ENCODE measurements at regions not wholly inside any gene's neighbourhood (a gene's known extent, or its start where the extent isn't known, plus 50 kb on each side); places are given as distances from the start of the nearest gene placed in this dataset.
"Not testable (repeated sequence)": the region's sequence is repeated elsewhere in the genome, so short reads cannot be mapped to it uniquely, and the experiment has no call there.

DNA sequence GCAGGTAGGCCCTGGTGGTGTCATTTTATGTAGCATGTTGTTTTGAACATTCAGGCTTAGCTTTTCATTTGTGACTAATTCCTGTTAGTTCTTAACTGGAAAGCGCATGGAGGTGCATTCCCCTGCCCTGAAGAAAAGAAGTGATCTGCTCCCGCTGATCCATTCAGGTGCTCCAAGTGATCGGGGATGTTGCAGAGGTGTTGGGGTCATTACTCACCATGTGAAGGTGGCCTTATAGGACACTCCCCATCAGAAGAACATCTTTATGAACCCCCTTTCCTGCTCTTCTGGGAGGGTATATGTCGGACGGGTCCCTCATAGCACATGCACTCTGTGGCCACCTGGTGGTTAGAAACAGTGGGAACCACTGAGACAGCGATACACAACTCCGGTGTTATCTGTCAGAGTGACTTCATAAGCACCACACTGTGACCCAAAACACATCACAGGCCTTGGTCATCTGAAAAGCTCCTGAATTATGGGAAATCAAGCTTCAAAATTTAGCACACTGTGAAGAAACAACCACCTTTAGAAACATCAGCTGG lies 172.5 kb upstream of the NOTCH2NLA start:
- H2AFZ ChIP-seq (ENCODE audit: low read length); H3K4ac ChIP-seq (ENCODE audit: low read length); H2BK15ac ChIP-seq (ENCODE audit: low read length); H3K23ac ChIP-seq (ENCODE audit: low read depth, low read length, poor library complexity); H4K8ac ChIP-seq (ENCODE audit: low read depth, low read length); H3K9ac ChIP-seq (ENCODE audit: low read depth, low read length, poor library complexity); H3K27ac ChIP-seq (replicated peaks; ENCODE audit: low read length); H3K79me1 ChIP-seq (ENCODE audit: low read depth, low read length); H2BK5ac ChIP-seq (ENCODE audit: low read length); H3K4me3 ChIP-seq (ENCODE audit: low read length in 2 of 2); H3K4me1 ChIP-seq (ENCODE audit: control insufficient read depth in 2 of 2, insufficient read depth in 1 of 2, low read depth in 1 of 2, low read length in 2 of 2); H3K14ac ChIP-seq (ENCODE audit: low read length); H3K18ac ChIP-seq (ENCODE audit: low read length); H3K9me3 ChIP-seq (replicated peaks in 1 of 2; ENCODE audit: control insufficient read depth in 2 of 2, insufficient read depth in 1 of 2, low read depth in 1 of 2, low read length in 2 of 2); DNase-seq (ENCODE audit: low spot score); H3K4me2 ChIP-seq (ENCODE audit: insufficient read depth, low read length, poor library complexity, severe bottlenecking); H2BK12ac ChIP-seq (ENCODE audit: low read length); H2AK5ac ChIP-seq (ENCODE audit: low read depth, low read length); H3K27me3 ChIP-seq (ENCODE audit: control insufficient read depth in 3 of 3, insufficient read depth in 3 of 3, low read depth in 1 of 3, low read length in 3 of 3); H4K91ac ChIP-seq (ENCODE audit: low read depth, low read length, poor library complexity); H3K36me3 ChIP-seq (replicated peaks in 1 of 2; ENCODE audit: control insufficient read depth in 2 of 2, insufficient read depth in 2 of 2, low read length in 2 of 2); H2BK120ac ChIP-seq (ENCODE audit: low read depth, low read length): not testable (repeated sequence)
- WGBS, 2 donors (ENCODE audit: extremely low coverage in 2 of 2, insufficient read length in 2 of 2, insufficient replicate concordance in 1 of 2): no CpG with 5 or more reads among the region's 7 CpGs

DNA sequence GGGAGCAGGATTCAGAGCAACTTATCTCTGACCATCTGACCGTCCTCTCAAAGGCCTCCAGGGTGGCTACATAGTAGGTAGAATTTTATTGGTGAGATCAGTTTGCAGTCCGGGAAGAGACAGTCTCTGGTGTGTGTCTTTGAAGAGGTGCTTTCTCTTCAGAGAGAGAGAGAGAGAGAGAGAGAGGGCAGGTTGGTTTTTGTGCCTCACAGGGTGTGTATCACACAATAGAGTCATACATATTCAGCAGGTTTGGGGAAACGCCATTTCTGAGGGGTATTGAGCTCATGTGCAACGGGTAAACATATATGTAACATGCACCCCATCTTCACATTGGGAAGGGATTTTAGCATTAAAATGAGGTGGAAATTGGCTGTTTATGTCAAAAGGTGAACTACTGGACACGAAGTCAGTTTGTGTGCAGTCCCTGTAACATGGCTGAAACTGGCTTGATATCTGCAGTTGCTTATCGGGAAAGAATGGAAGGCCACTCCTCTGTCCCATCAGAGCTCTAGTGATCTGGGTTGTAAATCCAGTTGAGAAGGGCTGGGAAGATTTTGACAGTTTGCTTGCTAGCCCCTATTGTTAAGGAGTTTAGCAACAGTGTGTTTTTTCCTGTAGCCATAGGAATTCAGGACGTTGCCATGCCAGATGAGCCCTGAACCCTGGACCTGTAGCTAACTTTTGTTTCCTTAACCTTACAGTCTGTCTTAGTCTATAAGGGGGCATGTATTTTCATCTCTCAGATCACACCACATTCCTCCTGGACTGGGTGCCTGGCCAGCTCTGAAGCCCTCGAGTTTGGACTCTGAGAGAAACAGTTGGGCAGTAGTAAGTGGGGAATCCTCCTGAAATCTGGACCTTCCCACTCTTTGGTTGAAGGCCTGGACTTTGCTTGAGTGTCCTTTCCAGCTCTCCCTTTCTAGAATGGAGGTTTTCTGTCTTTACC lies 171.6 kb upstream of the NOTCH2NLA start:
- not testable (repeated sequence) for H3K36me3 ChIP-seq (replicated peaks in 1 of 2; ENCODE audit: control insufficient read depth in 2 of 2, insufficient read depth in 2 of 2, low read length in 2 of 2); H4K91ac ChIP-seq (ENCODE audit: low read depth, low read length, poor library complexity); H3K18ac ChIP-seq (ENCODE audit: low read length); H2AK5ac ChIP-seq (ENCODE audit: low read depth, low read length); H3K27me3 ChIP-seq (ENCODE audit: control insufficient read depth in 3 of 3, insufficient read depth in 3 of 3, low read depth in 1 of 3, low read length in 3 of 3); H3K4me3 ChIP-seq (ENCODE audit: low read length in 2 of 2); H3K4me1 ChIP-seq (ENCODE audit: control insufficient read depth in 2 of 2, insufficient read depth in 1 of 2, low read depth in 1 of 2, low read length in 2 of 2); H3K9me3 ChIP-seq (replicated peaks in 1 of 2; ENCODE audit: control insufficient read depth in 2 of 2, insufficient read depth in 1 of 2, low read depth in 1 of 2, low read length in 2 of 2); H2BK15ac ChIP-seq (ENCODE audit: low read length); H2BK12ac ChIP-seq (ENCODE audit: low read length); H2BK120ac ChIP-seq (ENCODE audit: low read depth, low read length); H4K8ac ChIP-seq (ENCODE audit: low read depth, low read length); H3K9ac ChIP-seq (ENCODE audit: low read depth, low read length, poor library complexity); H3K79me1 ChIP-seq (ENCODE audit: low read depth, low read length); H2BK5ac ChIP-seq (ENCODE audit: low read length); H3K27ac ChIP-seq (replicated peaks; ENCODE audit: low read length); H3K14ac ChIP-seq (ENCODE audit: low read length); H3K4me2 ChIP-seq (ENCODE audit: insufficient read depth, low read length, poor library complexity, severe bottlenecking); H3K4ac ChIP-seq (ENCODE audit: low read length); DNase-seq (ENCODE audit: low spot score); H3K23ac ChIP-seq (ENCODE audit: low read depth, low read length, poor library complexity)
- H2AFZ ChIP-seq (ENCODE audit: low read length): peak overlapping the region; percentile 40
- no CpG with 5 or more reads among the region's 8 CpGs for WGBS, 2 donors (ENCODE audit: extremely low coverage in 2 of 2, insufficient read length in 2 of 2, insufficient replicate concordance in 1 of 2)

DNA sequence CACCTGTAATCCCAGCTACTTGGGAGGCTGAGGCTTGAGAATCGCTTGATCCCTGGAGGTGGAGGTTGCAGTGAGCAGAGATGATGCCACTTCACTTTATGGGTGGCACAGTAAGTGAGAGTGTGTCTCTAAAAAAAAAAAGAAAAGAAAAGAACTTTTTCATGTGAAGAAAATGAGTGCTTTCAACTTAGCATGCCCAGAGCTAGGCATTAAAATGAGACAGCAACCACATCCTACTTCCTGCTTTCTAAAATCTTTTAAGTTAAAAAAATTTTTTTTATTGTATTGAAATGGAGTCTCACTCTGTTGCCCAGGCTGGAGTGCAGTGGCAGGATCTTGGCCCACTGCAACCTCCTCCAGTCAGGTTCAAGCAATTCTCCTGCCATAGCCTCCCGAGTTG lies 170.4 kb upstream of the NOTCH2NLA start:
- not testable (repeated sequence) for H3K9me3 ChIP-seq (replicated peaks in 1 of 2; ENCODE audit: control insufficient read depth in 2 of 2, insufficient read depth in 1 of 2, low read depth in 1 of 2, low read length in 2 of 2); H3K4me1 ChIP-seq (ENCODE audit: control insufficient read depth in 2 of 2, insufficient read depth in 1 of 2, low read depth in 1 of 2, low read length in 2 of 2); H3K23ac ChIP-seq (ENCODE audit: low read depth, low read length, poor library complexity); H3K79me1 ChIP-seq (ENCODE audit: low read depth, low read length); H3K4me3 ChIP-seq (ENCODE audit: low read length in 2 of 2); H3K14ac ChIP-seq (ENCODE audit: low read length); H3K27me3 ChIP-seq (ENCODE audit: control insufficient read depth in 3 of 3, insufficient read depth in 3 of 3, low read depth in 1 of 3, low read length in 3 of 3); H3K18ac ChIP-seq (ENCODE audit: low read length); H3K9ac ChIP-seq (ENCODE audit: low read depth, low read length, poor library complexity); H4K8ac ChIP-seq (ENCODE audit: low read depth, low read length); DNase-seq (ENCODE audit: low spot score); H2BK5ac ChIP-seq (ENCODE audit: low read length); H3K27ac ChIP-seq (replicated peaks; ENCODE audit: low read length); H2BK12ac ChIP-seq (ENCODE audit: low read length); H2AK5ac ChIP-seq (ENCODE audit: low read depth, low read length); H2BK15ac ChIP-seq (ENCODE audit: low read length); H3K4ac ChIP-seq (ENCODE audit: low read length); H2AFZ ChIP-seq (ENCODE audit: low read length); H3K4me2 ChIP-seq (ENCODE audit: insufficient read depth, low read length, poor library complexity, severe bottlenecking); H4K91ac ChIP-seq (ENCODE audit: low read depth, low read length, poor library complexity); H2BK120ac ChIP-seq (ENCODE audit: low read depth, low read length); H3K36me3 ChIP-seq (replicated peaks in 1 of 2; ENCODE audit: control insufficient read depth in 2 of 2, insufficient read depth in 2 of 2, low read length in 2 of 2)
- no CpG with 5 or more reads among the region's 2 CpGs for WGBS, 2 donors (ENCODE audit: extremely low coverage in 2 of 2, insufficient read length in 2 of 2, insufficient replicate concordance in 1 of 2)

DNA sequence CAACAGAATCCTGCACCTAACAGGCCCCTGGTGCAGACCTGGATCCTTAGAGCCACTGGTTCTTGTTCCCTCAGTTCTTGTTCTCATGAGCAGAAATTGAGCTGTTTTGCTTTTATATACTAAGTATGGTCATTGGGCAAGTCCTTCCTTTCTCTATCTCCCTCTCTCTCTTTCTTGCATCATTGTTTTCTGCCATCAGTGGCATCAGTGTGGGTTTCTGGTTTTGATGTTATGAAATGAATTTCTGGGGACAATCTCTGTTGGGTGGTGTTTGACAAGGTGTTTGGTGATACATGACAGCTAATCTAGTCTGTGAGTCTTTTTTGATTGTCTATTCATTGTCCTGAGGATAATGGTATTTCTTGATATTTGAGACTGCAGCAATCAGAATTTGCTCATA lies 168.0 kb upstream of the NOTCH2NLA start:
- not testable (repeated sequence) for H3K14ac ChIP-seq (ENCODE audit: low read length); H4K8ac ChIP-seq (ENCODE audit: low read depth, low read length); H3K9me3 ChIP-seq (replicated peaks in 1 of 2; ENCODE audit: control insufficient read depth in 2 of 2, insufficient read depth in 1 of 2, low read depth in 1 of 2, low read length in 2 of 2); H3K23ac ChIP-seq (ENCODE audit: low read depth, low read length, poor library complexity); H2BK15ac ChIP-seq (ENCODE audit: low read length); H3K36me3 ChIP-seq (replicated peaks in 1 of 2; ENCODE audit: control insufficient read depth in 2 of 2, insufficient read depth in 2 of 2, low read length in 2 of 2); H3K79me1 ChIP-seq (ENCODE audit: low read depth, low read length); H2AK5ac ChIP-seq (ENCODE audit: low read depth, low read length); H3K4me2 ChIP-seq (ENCODE audit: insufficient read depth, low read length, poor library complexity, severe bottlenecking); H4K91ac ChIP-seq (ENCODE audit: low read depth, low read length, poor library complexity); H3K4me3 ChIP-seq (ENCODE audit: low read length in 2 of 2); H2BK12ac ChIP-seq (ENCODE audit: low read length); H3K18ac ChIP-seq (ENCODE audit: low read length); H2BK120ac ChIP-seq (ENCODE audit: low read depth, low read length); H3K9ac ChIP-seq (ENCODE audit: low read depth, low read length, poor library complexity); H3K27me3 ChIP-seq (ENCODE audit: control insufficient read depth in 3 of 3, insufficient read depth in 3 of 3, low read depth in 1 of 3, low read length in 3 of 3); H3K4ac ChIP-seq (ENCODE audit: low read length); H2BK5ac ChIP-seq (ENCODE audit: low read length); H3K4me1 ChIP-seq (ENCODE audit: control insufficient read depth in 2 of 2, insufficient read depth in 1 of 2, low read depth in 1 of 2, low read length in 2 of 2); DNase-seq (ENCODE audit: low spot score); H2AFZ ChIP-seq (ENCODE audit: low read length); H3K27ac ChIP-seq (replicated peaks; ENCODE audit: low read length)
